Activated CD8-positive, alpha-beta T cell treated with anti-CD3 and anti-CD28 coated beads, Interleukin-2, amount 10 ng/mL, durations not matched to agents 7 days and 5 days (primary cell): ENCODE measurements at regions not wholly inside any gene's neighbourhood (a gene's known extent, or its start where the extent isn't known, plus 50 kb on each side); places are given as distances from the start of the nearest gene placed in this dataset.
A peak's percentile ranks its signal among the peaks of the same experiment; 100 is the strongest.
"Not testable (repeated sequence)": the region's sequence is repeated elsewhere in the genome, so short reads cannot be mapped to it uniquely, and the experiment has no call there.

Experiments used
- ATAC-seq: fragments of 150-1000 bp; cut with Tn5 transposase; one replicate; pipeline ENCODE4 v1.10.0; 2021; ENCODE audit warnings: moderate library complexity
- CTCF ChIA-PET: fragments of 350-600 bp; sonication (Branson Sonifier 250); formaldehyde crosslinking; loops from one replicate; lab custom pipeline; 2021; ENCODE audit warnings: antibody characterized with exemption; lab: Charles Lee
- POLR2A ChIA-PET: fragments of 350-600 bp; sonication (Branson Sonifier 250); formaldehyde crosslinking; loops from one replicate; lab custom pipeline; 2021; ENCODE audit warnings: antibody characterized with exemption; lab: Charles Lee
- DNase-seq: peaks from one replicate; pipeline ENCODE4 v3.0.0-alpha.2; 2020
- H3K27ac Mint-ChIP-seq: one replicate; pipeline ENCODE4 v1.8.0; 2021; ENCODE audit warnings: mild to moderate bottlenecking, mixed read lengths
- H3K27me3 Mint-ChIP-seq: one replicate; pipeline ENCODE4 v1.8.0; 2021; ENCODE audit warnings: low read depth, mixed read lengths
- H3K36me3 Mint-ChIP-seq: one replicate; pipeline ENCODE4 v1.8.0; 2021; ENCODE audit warnings: low read depth, mixed read lengths
- H3K4me1 Mint-ChIP-seq: one replicate; pipeline ENCODE4 v1.8.0; 2021; ENCODE audit warnings: low read depth, mixed read lengths
- H3K4me3 Mint-ChIP-seq: one replicate; pipeline ENCODE4 v1.8.0; 2021; ENCODE audit warnings: mild to moderate bottlenecking, mixed read lengths
- H3K9me3 Mint-ChIP-seq: one replicate; pipeline ENCODE4 v1.8.0; 2022; ENCODE audit warnings: mixed read lengths; ENCODE audit not compliant: insufficient read depth

- ChIA-PET POLR2A (no interaction called here), CTCF (interaction anchor here (1.0 kb wide), 1 partner anchor 13 kb away, joined by 3 read pairs; no protein-coding TSS in a partner anchor)
- Mint-ChIP-seq H3K27ac (peak overlapping the region; percentile 39), H3K4me3 (no peak overlapping the region), H3K4me1 (peaks cover 45% of the 10 kb centered on the region), H3K27me3 (no peaks in the 10 kb centered on the region), H3K9me3 (peaks cover 14% of the 10 kb centered on the region), H3K36me3 (peaks cover 47% of the 10 kb centered on the region)
- DNase-seq (no peak), ATAC-seq (no peak)
Observed at GRCh38 chr1:168490306-168490705, 53.5 kb downstream of the XCL2 start.

GRCh38 chr1:168488138-168488537 lies 55.7 kb downstream of the XCL2 start:
- POLR2A ChIA-PET, result no interaction called here
- peaks cover 54% of the 10 kb centered on the region for H3K36me3 Mint-ChIP-seq
- peaks cover 65% of the 10 kb centered on the region for H3K4me1 Mint-ChIP-seq
- no peaks in the 10 kb centered on the region for H3K27me3 Mint-ChIP-seq
- H3K9me3 Mint-ChIP-seq, result peaks cover 14% of the 10 kb centered on the region
- H3K27ac Mint-ChIP-seq, result no peak overlapping the region
- ATAC-seq (no peak), DNase-seq (no peak)
- CTCF ChIA-PET, result interaction anchor here (0.8 to 1.6 kb wide), 2 partner anchors 11 to 44 kb away, joined by 3 to 6 read pairs; no protein-coding TSS in a partner anchor
- H3K4me3 Mint-ChIP-seq, result no peak overlapping the region

- Mint-ChIP-seq H3K27ac (peak overlapping the region; percentile 1), H3K9me3 (peaks cover 19% of the 10 kb centered on the region), H3K36me3 (peaks cover 58% of the 10 kb centered on the region), H3K4me1 (peaks cover 76% of the 10 kb centered on the region)
- DNase-seq, POLR2A ChIA-PET, ATAC-seq, CTCF ChIA-PET, H3K27me3 Mint-ChIP-seq, H3K4me3 Mint-ChIP-seq: not testable (repeated sequence)
Observed at GRCh38 chr1:168486820-168487219, 57.0 kb downstream of the XCL2 start.

- ChIA-PET POLR2A (no interaction called here), CTCF (interaction anchor here (1.4 kb wide), 1 partner anchor 142 kb away, joined by 4 read pairs; no protein-coding TSS in a partner anchor)
- ATAC-seq, result peak; percentile 72
- peaks cover 56% of the 10 kb centered on the region for H3K36me3 Mint-ChIP-seq
- H3K27ac Mint-ChIP-seq, result peak overlapping the region; percentile 84
- peak overlapping the region; percentile 52 for H3K4me3 Mint-ChIP-seq
- H3K9me3 Mint-ChIP-seq, result peaks cover 15% of the 10 kb centered on the region
- no peak for DNase-seq
- no peaks in the 10 kb centered on the region for H3K27me3 Mint-ChIP-seq
- peaks cover 81% of the 10 kb centered on the region for H3K4me1 Mint-ChIP-seq
Observed at GRCh38 chr1:168485048-168485447, 58.7 kb downstream of the XCL2 start.

- CTCF ChIA-PET, result interaction anchor here (1.4 kb wide), 1 partner anchor 141 kb away, joined by 4 read pairs; no protein-coding TSS in a partner anchor
- POLR2A ChIA-PET, result interaction anchor here (0.6 kb wide), 1 partner anchor 566 kb away, joined by 3 read pairs; no protein-coding TSS in a partner anchor
- Mint-ChIP-seq H3K4me3 (no peak overlapping the region), H3K27ac (peak overlapping the region; percentile 71), H3K36me3 (peaks cover 55% of the 10 kb centered on the region), H3K4me1 (peaks cover 80% of the 10 kb centered on the region), H3K27me3 (no peaks in the 10 kb centered on the region), H3K9me3 (peaks cover 21% of the 10 kb centered on the region)
- DNase-seq, result no peak
- peak; percentile 24 for ATAC-seq
Observed at GRCh38 chr1:168484083-168484482, 59.7 kb downstream of the XCL2 start.

GRCh38 chr1:168483539-168483938 lies 60.3 kb downstream of the XCL2 start:
- no peaks in the 10 kb centered on the region for H3K27me3 Mint-ChIP-seq
- ATAC-seq (no peak), DNase-seq (no peak)
- ChIA-PET CTCF (interaction anchor here (1.1 to 2.7 kb wide), 3 partner anchors 18 to 71 kb away, joined by 3 to 8 read pairs (median 6); no protein-coding TSS in a partner anchor), POLR2A (no interaction called here)
- H3K4me3 Mint-ChIP-seq, result no peak overlapping the region
- H3K27ac Mint-ChIP-seq, result no peak overlapping the region
- H3K4me1 Mint-ChIP-seq, result peaks cover 83% of the 10 kb centered on the region
- peaks cover 25% of the 10 kb centered on the region for H3K9me3 Mint-ChIP-seq
- H3K36me3 Mint-ChIP-seq, result peaks cover 60% of the 10 kb centered on the region

GRCh38 chr1:168482106-168482505 lies 61.7 kb downstream of the XCL2 start:
- ChIA-PET CTCF (interaction anchor here (0.8 to 2.7 kb wide), 7 partner anchors 8 to 141 kb away, joined by 3 to 8 read pairs (median 4); no protein-coding TSS in a partner anchor), POLR2A (no interaction called here)
- Mint-ChIP-seq H3K4me3 (no peak overlapping the region), H3K9me3 (peaks cover 25% of the 10 kb centered on the region), H3K27ac (no peak overlapping the region), H3K4me1 (peaks cover 85% of the 10 kb centered on the region), H3K36me3 (peaks cover 59% of the 10 kb centered on the region), H3K27me3 (no peaks in the 10 kb centered on the region)
- ATAC-seq, result no peak
- DNase-seq, result no peak

- no peak for DNase-seq
- H3K27me3 Mint-ChIP-seq, result no peaks in the 10 kb centered on the region
- CTCF ChIA-PET, result interaction anchor here (1.2 to 2.7 kb wide), 4 partner anchors 10 to 140 kb away, joined by 3 to 8 read pairs (median 4); no protein-coding TSS in a partner anchor
- peaks cover 58% of the 10 kb centered on the region for H3K36me3 Mint-ChIP-seq
- peaks cover 24% of the 10 kb centered on the region for H3K9me3 Mint-ChIP-seq
- POLR2A ChIA-PET, result no interaction called here
- H3K27ac Mint-ChIP-seq, result no peak overlapping the region
- no peak overlapping the region for H3K4me3 Mint-ChIP-seq
- H3K4me1 Mint-ChIP-seq, result peaks cover 84% of the 10 kb centered on the region
- ATAC-seq, result no peak
Observed at GRCh38 chr1:168481586-168481985, 62.2 kb downstream of the XCL2 start.

GRCh38 chr1:168480997-168481396 lies 62.8 kb downstream of the XCL2 start:
- ATAC-seq, result no peak
- CTCF ChIA-PET, result interaction anchor here (0.8 to 2.7 kb wide), 4 partner anchors 10 to 139 kb away, joined by 3 to 6 read pairs (median 3); no protein-coding TSS in a partner anchor

GRCh38 chr1:168477792-168478191 lies 66.0 kb downstream of the XCL2 start:
- no peak overlapping the region for H3K4me3 Mint-ChIP-seq
- CTCF ChIA-PET, result interaction anchor here (1.0 to 1.5 kb wide), 3 partner anchors 8 to 39 kb away, joined by 4 to 5 read pairs (median 4); no protein-coding TSS in a partner anchor

More at GRCh38 chr1:168480997-168481396, 62.8 kb downstream of the XCL2 start:
- peaks cover 19% of the 10 kb centered on the region for H3K9me3 Mint-ChIP-seq
- peaks cover 81% of the 10 kb centered on the region for H3K4me1 Mint-ChIP-seq
- H3K27ac Mint-ChIP-seq, result peak overlapping the region; percentile 31
- peaks cover 57% of the 10 kb centered on the region for H3K36me3 Mint-ChIP-seq
- no peak overlapping the region for H3K4me3 Mint-ChIP-seq
- DNase-seq, result no peak
- no peaks in the 10 kb centered on the region for H3K27me3 Mint-ChIP-seq
- POLR2A ChIA-PET, result no interaction called here

GRCh38 chr1:168476588-168477385 lies 67.0 kb downstream of the XCL2 start:
- H3K36me3 Mint-ChIP-seq, result peaks cover 65% of the 10 kb centered on the region
- H3K27ac Mint-ChIP-seq, result no peak overlapping the region
- H3K27me3 Mint-ChIP-seq, result no peaks in the 10 kb centered on the region
- POLR2A ChIA-PET, result interaction anchor here (0.6 to 0.7 kb wide), 3 partner anchors 46 to 235 kb away, joined by 3 read pairs; no protein-coding TSS in a partner anchor
- ATAC-seq (no peak), DNase-seq (no peak)
- H3K9me3 Mint-ChIP-seq, result peaks cover 38% of the 10 kb centered on the region
- CTCF ChIA-PET, result interaction anchor here (0.8 to 1.8 kb wide), 5 partner anchors 8 to 126 kb away, joined by 3 to 5 read pairs (median 4); no protein-coding TSS in a partner anchor
- peaks cover 43% of the 10 kb centered on the region for H3K4me1 Mint-ChIP-seq
- H3K4me3 Mint-ChIP-seq, result no peak overlapping the region

More at GRCh38 chr1:168477792-168478191, 66.0 kb downstream of the XCL2 start:
- DNase-seq (no peak), ATAC-seq (no peak)
- Mint-ChIP-seq H3K4me1 (peaks cover 51% of the 10 kb centered on the region), H3K27me3 (no peaks in the 10 kb centered on the region), H3K9me3 (peaks cover 35% of the 10 kb centered on the region), H3K27ac (peak overlapping the region; percentile 51), H3K36me3 (peaks cover 67% of the 10 kb centered on the region)
- POLR2A ChIA-PET, result no interaction called here
